Limb (tissue), 2 donors: ENCODE measurements at regions not wholly inside any gene's neighbourhood (a gene's known extent, or its start where the extent isn't known, plus 50 kb on each side); places are given as distances from the start of the nearest gene placed in this dataset.
A peak's percentile ranks its signal among the peaks of the same experiment; 100 is the strongest.

Experiments used
- DNase-seq, 2 donors: peaks; one replicate each; pipeline ENCODE4 v3.0.0-alpha.2; 2016; ENCODE audit errors: extremely low spot score in 2 of 2

DNA sequence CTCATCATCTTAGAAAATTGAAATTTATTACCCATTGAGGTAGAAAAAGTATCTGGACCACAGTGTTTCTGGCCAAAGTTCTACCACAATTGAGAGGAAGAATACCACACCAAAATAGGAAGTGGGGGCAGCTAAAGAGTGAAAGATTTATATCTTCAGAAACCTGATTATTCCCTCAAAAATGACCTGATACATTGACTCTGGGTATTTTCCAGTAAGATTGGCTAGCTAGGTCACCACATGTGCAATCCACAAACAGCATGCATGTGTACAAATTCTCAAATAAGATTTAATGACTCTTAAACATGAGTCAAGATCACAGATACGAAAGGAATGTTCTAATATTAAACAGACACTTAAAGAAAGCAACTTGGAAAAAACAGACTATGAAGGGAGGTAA lies 1516.2 kb upstream of the PCDH20 start:
- no peak for DNase-seq

DNA sequence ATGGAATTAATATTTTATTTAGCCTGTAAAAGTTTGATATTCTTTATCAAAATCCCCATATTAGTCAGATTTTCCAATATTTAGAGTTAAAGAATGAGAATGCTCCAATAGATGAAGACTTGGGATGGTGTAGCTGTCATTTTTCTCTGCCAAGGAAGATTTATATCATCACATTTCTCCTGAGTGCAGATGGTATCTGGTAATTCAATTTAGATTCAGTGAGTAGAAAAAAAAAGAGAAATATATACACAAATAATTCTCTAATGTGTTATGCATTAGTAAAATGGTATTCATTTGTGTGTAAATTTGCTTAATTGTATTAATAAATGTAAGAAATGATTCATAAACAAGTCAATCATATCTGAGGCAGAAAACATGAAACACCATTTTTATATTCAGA lies 1508.7 kb upstream of the PCDH20 start:
- DNase-seq: no peak

DNA sequence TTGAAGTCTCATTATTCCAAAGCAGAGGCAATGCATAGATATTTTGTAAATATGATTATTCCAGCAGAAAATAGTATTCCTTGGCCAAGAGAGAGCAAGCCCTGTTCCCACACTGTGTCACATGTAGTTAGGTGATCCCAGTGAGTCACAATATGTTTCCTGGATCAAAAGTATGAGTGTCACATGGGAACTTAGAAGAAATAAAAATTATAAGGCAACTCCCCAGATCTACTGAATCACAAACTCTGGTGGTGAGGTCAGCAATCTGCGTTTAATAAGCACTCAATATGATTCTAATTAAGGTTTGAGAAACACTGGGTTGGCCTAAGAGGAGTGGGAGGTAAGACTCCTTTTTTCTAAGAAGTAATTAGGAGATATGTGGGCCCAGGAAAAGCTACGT lies 1504.5 kb upstream of the PCDH20 start:
- DNase-seq: no peak

DNA sequence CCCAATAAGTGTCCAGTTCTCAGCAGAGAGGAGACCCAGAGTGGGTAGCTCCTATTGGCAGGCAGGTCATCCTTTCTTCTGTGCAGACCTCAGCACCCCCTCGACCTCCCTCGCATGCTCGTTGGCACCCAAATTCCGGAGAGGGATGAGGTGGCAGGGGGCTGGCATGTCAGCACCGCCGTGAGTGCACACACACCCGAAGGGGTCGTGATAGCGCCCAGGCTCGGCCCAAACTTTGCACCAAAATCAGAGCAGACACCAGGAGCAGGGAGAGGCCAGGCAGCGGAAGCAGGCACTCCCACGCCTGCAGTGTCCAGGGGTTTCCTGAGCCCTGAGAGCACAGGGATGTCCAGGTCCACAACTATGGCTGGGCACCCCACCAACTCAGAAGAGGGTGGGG lies 1503.8 kb upstream of the PCDH20 start:
- DNase-seq: no peak

DNA sequence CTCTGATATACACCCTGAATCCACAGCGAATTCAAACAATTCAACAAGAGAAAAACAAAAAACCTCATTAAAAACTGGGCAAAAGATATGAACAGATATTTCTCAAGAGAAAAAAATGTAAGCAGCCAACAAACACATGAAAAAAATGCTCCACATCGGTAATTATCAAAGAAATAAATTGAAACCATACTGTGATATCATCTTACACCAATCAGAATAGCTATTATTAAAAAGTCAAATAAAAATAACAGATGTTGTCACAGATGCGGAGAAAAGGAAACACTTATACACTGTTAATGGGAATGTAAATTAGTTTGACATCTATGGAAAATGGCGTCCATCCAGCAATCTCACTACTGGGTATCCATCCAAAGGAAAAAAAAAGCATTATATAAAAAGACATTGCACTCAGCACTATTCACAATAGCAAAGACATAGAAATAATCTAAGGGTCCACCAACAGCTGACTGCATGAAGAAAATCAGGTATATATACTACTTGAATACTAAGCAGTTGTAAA lies 1495.0 kb upstream of the PCDH20 start:
- DNase-seq: peak in 1 of 2 donors; percentile 7

DNA sequence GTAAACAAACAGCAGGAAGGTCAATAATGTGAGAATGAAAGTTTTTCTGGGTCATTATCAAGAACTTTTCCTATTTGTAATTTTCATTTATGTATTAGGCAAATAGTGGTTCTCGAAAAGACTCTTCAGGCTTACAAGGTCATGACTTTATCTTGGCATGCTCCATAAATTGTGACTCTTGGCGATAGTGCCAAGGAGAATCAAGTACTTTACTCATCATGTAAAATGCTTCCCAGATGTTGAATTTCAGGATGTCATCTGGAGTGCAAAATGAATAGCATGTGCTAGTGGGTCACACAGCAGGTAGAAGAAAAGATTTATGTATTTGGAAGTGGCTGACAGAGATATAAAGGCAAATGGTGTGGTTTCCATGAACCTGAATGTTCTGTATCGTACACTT lies 1492.7 kb upstream of the PCDH20 start:
- no peak for DNase-seq

DNA sequence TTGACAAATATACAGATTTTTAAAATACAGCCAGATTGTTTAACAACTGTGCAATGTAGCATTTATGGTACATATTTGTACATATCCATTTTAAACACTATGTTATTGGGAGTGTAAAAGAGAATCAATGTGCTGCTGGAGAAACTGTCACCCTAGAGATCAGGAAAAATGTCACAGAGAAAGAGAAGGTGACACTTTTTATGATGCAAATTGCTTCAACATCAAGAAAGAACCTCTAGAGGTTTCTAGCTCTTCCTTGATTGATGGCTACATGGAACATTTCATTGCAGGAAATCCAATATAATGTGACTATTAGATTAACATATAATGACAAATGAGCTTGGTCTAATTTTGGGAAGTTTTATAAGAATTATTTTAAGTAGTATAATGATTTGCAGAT lies 1491.2 kb upstream of the PCDH20 start:
- no peak for DNase-seq

DNA sequence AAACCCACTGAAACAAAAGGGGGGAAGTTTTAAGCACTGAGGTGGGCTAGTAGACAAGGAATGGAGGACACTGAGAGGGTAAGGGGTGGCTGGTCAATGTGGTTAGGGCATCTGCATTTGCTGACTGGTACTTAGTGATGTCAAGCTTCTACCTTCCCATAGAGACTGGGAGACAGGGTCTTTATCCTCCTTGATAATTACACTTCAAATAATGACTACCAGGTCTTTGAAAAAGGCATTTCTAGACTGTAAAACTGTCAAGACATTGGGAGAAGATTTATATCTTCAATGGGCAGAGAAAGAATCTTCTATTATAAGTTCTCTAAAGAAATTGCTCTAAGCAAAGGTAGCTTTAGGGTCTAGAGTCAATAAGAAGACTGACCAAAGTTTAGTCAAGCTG lies 1490.8 kb upstream of the PCDH20 start:
- no peak for DNase-seq

DNA sequence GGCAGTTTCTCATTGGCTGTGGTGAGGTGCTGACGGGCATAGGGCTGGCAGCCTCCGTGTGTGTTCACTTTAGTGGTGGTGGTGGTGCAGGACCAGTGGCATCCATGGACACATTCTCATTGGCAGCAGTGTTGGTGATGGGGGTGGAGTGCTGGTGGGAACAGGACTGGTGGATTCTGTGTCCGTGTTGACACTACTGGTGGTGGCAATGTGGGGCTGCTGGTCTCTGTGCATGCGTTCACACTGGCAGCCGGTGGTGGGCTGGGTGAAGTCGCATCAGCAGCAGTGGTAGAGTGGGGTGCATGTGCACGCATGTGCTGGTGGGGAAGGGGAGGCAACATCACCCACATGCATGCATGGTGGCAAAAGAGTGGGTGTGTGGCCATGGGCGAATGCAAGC lies 1471.4 kb upstream of the PCDH20 start:
- no peak for DNase-seq

DNA sequence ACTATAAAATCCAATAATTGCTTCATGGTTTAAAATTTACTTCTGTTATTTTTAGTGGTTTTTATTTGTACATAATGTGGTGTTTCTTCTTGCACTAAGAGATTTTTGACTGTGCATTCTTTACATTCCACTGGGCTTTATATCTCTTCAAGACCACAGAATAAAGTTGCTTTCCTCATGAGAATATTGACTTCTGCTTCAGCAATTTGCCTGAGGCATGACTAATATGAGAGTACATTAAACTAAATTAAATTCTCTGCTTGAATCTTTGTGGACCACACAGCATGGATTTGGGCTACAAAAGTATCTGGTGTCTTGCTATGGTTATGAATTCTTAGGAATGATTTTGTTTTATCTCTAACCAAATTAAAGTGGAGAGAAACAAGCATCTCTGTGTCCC lies 1463.4 kb upstream of the PCDH20 start:
- DNase-seq: no peak

DNA sequence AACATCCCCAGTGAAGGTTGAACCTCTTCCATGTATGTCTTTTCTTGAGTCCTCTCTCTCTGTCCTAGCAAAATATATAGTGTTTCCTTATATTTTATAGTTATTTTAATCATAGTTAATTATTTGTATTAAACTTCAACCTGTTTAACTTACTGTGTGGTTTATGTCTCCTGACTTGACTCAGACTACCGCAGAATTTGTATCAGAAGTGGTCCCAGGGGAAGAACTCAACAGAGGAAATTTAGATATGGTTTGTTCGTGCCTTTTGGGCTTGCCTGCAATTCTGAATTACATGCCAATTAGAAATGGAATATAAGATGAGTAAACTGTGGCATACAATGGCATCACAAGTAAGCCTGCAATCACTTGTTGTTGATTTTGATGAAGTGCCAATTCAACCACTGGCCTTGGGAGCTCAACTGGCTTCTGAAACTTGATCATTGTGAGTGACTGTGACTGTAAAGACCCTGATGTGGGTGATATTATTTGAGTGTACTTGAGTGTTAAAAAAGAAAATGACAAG lies 1459.5 kb upstream of the PCDH20 start:
- no peak for DNase-seq

DNA sequence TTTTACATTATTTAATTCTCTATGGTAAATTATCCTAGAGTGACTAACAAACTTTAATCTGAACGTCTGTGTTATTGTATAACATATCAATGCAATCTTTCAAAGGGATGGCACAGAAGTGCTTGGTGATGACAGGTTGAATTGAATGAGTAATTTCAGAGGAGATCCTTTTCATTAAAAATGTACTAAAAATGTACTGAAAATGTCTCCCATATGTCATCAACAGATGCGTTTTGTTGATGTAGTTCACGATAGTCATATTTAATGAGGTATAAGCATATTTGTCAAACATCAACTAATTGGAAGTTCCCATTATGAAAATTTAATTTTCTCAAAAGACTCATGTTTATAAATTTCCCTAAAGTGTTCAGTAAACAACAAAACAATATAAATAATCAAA lies 1434.7 kb upstream of the PCDH20 start:
- DNase-seq: no peak

DNA sequence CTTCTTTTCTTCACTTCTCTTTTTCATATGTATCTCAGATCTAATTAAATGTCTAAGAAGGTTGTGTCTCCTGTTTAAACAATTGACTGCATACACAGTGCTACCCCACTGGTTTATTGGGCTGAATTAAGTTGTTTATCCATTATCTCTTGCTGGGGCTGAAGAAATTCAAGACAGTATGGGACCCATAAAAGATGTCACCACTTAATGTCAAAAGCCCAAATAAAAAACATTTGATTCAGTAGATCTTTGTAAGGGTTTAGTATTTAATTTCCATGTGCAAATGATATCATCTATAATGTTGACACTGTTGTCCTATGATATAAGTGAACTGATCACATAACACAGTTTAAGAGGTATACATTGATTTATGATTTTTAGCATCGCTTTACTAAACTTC lies 1431.9 kb upstream of the PCDH20 start:
- no peak for DNase-seq

DNA sequence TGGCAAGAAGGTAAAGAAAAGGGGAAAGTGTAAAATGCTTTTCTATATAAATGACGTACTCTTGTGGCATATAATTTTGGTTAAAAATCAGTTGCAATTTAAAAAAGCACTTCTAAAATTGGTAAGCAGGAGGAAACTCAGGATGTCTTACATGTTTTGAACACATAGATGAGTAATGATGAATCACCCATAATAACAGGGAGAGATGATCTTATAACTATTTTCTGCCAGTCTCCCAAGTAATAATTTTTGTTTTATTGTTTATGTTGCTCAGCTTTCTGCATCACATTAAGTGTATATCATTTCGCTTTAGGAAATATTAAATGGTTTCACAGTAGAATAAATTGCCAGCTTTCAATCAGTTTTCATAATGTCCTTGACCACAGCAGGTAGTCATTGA lies 1430.7 kb upstream of the PCDH20 start:
- DNase-seq: no peak

DNA sequence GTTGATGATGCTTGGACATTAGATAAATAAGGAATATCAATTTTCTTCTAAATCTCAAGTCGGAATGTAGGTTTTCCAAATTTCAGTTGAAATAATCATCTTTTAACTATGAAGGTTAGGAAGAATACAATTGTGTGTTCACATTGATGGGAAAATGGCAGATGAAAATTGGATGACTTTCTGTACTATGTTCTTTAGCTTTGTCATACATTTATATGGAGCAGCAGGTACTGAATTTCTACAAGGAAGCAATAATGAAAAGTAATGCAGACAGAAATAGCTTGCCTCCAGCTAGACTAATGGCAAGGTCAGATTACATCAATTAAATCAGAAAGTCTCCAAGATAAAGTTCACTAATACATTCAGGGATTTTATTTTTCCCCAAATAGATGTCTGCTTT lies 1423.7 kb upstream of the PCDH20 start:
- no peak for DNase-seq

DNA sequence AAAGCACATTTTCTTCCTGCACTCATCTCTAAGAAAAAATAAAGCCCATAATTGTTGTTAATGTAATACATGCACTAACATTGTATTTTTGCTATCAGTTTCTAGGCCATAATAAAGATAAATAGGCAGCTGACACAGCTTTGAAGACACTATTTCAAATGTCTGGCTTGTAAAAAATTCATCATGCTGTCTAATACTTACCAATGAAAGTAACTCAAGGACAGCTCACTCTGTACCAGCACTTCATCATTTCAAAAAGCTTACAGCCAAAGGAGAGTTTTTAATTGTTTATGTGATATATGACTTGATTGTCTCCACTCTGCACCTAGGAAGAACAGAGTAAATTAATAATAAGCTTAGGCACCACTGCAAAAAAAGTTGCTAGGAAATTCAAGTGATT lies 1423.3 kb upstream of the PCDH20 start:
- no peak for DNase-seq

DNA sequence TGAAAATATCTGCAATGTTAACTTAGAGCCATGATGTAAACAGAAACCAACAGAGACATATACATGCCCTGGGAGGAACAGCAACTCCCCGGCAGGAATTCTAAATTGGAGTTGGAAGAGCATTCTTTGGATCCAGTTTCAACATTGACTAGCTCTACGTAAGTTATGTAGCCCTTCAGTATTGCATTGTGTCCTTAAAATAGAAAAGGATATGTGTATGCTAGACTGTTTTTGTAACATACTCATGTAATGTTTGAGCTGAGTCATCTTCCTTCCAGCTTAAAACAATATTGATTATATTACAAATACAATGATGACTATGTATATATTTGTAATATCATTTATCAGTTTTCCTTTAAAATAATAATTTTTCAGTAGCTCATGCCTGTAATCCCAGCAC lies 1422.2 kb upstream of the PCDH20 start:
- DNase-seq: no peak

DNA sequence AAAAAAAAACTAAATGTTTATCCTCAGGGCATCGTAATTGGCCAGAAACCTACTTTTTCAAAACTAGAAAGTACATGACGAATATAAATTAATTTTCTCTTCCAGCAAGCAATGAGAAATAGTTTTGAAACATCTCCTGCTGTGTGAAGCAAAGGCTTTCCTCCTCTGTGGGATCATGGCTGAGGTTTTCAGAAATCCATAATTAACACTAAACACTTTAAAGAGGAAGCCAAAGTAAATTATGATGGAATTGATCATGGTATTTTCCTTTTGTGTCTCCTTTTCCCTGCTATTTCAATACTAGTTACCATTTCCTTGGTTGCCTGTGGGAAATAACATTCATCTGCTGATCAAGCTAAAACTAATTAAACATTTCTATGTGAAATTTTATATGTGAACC lies 1413.8 kb upstream of the PCDH20 start:
- no peak for DNase-seq

DNA sequence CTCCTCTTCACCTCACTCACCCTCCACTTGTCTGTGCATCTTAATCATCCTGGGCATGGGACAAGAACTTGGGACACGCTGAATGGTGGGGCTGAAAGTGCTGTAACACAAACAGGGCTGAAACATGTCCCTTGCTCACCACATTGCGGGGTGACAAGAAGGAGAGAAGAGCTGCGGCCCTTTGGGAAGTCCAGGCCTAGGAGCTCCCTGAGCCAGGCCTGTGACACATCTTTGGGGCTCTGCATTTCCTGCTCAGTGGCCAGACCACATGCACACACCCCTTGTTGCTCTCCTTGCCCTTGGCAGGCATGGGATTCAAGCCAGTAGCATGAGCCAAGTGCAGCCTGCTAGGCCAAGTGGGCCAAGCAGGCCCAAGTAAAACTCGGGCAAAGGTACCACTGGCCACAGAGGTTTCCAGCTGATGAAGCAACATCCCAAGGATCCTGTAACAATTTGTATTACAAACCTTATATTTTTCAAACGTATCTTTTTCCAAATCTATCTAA lies 1384.3 kb upstream of the PCDH20 start:
- no peak for DNase-seq

DNA sequence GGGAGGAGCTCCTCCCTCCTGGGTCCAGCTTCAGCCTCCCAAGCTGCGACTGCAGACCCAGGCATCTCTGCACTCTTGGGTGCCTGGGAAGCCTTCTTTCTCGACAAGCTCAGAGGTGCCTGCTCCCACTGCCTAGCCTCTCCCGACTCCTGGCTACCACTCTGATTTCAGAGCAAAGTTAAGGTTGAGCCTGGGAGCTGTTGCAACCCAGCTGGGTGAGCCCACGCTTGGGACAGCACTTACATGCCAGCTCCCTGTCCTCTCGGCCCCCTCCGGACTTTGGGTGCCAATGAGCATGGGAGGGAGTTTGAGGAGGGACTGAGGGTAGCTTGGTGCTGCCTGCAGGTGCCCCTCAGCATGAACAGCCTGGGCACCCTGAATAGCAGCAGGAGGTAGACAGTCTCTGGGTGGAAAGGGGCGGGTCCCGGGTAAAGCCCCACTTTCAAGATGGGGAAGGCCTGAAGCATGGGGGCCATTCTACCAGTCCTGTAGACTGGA lies 1383.4 kb upstream of the PCDH20 start:
- DNase-seq: no peak

DNA sequence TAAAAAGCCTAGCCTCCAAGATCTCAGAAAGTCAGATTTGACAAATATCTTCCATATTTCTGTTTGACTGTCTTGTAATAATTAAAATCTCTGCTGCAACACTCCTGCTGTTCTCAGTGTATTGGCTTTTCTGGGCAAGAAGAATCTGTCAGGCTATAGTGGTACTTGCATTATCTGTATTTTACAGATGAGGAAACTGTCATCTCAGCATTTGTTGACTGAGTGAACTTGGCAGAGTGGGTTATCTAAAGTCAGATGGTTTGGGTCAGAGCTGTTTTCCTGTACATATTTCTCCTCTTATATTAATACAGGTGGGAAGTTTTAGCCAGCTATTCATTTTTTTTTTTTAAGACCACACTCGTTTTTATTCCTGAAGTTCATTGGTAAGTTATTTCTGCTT lies 1378.2 kb upstream of the PCDH20 start:
- no peak for DNase-seq

DNA sequence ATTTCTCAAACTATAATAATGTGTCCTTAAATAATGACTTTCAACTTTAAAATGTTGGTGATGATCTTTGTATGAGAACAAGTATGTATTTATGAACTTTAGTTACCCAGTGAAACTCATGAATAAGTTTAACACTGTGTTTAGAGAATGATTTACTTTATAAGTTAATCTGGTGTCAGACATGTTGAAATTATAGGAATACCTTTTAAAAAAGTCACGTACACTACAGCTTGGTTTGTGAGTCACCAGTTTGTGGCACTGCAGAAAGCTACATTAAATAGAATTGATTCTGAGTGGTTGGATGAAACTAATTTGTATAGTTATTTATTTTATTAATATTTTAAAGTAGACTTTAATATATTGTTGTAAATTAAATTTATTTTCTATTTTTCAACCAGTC lies 1366.2 kb upstream of the PCDH20 start:
- DNase-seq: no peak

DNA sequence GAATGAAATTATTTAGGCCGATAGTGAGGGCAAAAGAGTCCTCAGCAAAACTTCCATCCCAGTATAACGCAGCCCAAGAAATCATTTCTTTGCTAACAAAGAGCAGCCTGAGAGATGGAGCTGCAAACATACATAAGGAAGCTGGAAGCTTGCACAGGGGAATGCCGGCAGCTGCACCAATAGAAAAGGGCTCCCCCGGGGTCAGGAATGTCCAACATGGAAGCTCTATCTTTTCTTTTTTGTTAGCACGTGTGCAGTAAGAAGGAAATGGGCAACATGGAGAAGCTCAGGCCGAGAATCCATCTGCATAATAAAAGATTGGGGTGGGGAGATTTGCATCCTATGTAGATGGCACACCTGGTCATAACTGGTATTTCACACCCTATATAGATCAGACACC lies 1363.5 kb upstream of the PCDH20 start:
- DNase-seq: no peak

DNA sequence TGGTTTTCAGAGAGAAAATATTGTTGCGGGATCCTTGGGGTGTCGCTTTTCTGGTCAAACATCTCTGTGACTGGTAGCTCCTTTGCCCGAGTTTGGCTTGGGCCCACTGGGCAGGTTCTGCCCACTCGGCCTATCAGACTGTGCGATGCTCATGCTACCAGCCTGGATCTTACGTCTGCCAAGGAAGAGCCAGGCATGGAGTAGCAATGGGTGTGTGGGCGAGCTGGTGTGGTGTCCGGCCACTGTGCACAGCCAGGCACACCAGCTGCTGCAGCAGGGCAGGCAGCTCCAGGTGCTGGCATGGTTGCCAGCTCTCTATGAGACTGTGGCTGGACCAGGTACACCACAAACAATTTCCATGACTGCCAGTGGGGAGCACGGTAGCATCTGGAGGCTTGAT lies 1351.8 kb upstream of the PCDH20 start:
- no peak for DNase-seq
